GM21423 (cell line): ENCODE measurements at regions not wholly inside any gene's neighbourhood (a gene's known extent, or its start where the extent isn't known, plus 50 kb on each side); places are given as distances from the start of the nearest gene placed in this dataset.

ENCODE experiments used
- ATAC-seq: cut with Tn5 transposase; IDR thresholded peaks from one replicate; pipeline ENCODE4 v1.9.1; 2021; ENCODE audit warnings: mild to moderate bottlenecking, moderate library complexity; ENCODE audit not compliant: unreplicated experiment

- ATAC-seq = no peak
Observed at GRCh38 chr3:148002705-148003205, 593.6 kb downstream of the ZIC1 start.

- ATAC-seq = no peak
Observed at GRCh38 chr3:148004331-148004730, 595.2 kb downstream of the ZIC1 start.

GRCh38 chr3:148005456-148005855, 596.3 kb downstream of the ZIC1 start:
- ATAC-seq = no peak

- no peak for ATAC-seq
Observed at GRCh38 chr3:148006508-148006907, 597.3 kb downstream of the ZIC1 start.

GRCh38 chr3:148008591-148008990, 599.4 kb downstream of the ZIC1 start:
- ATAC-seq = no peak

GRCh38 chr3:148020861-148021260, 611.7 kb downstream of the ZIC1 start:
- no peak for ATAC-seq

GRCh38 chr3:148021381-148021780, 612.2 kb downstream of the ZIC1 start:
- no peak for ATAC-seq

- ATAC-seq = no peak
Observed at GRCh38 chr3:148023994-148024393, 614.8 kb downstream of the ZIC1 start.

GRCh38 chr3:148026009-148026588, 616.9 kb downstream of the ZIC1 start:
- ATAC-seq = no peak

- ATAC-seq = no peak
Observed at GRCh38 chr3:148030975-148031374, 621.8 kb downstream of the ZIC1 start.

GRCh38 chr3:148034353-148034752, 625.2 kb downstream of the ZIC1 start:
- no peak for ATAC-seq

GRCh38 chr3:148036331-148036876, 627.2 kb downstream of the ZIC1 start:
- no peak for ATAC-seq

- no peak for ATAC-seq
Observed at GRCh38 chr3:148042663-148043445, 633.7 kb downstream of the ZIC1 start.

- no peak for ATAC-seq
Observed at GRCh38 chr3:148044151-148044550, 635.0 kb downstream of the ZIC1 start.

GRCh38 chr3:148054999-148055398, 642.7 kb upstream of the AGTR1 start:
- ATAC-seq = no peak

- no peak for ATAC-seq
Observed at GRCh38 chr3:148062590-148062989, 635.1 kb upstream of the AGTR1 start.

- ATAC-seq = no peak
Observed at GRCh38 chr3:148066802-148067201, 630.9 kb upstream of the AGTR1 start.

GRCh38 chr3:148068466-148068865, 629.2 kb upstream of the AGTR1 start:
- ATAC-seq = no peak

GRCh38 chr3:148070041-148070440, 627.7 kb upstream of the AGTR1 start:
- ATAC-seq = no peak

- no peak for ATAC-seq
Observed at GRCh38 chr3:148073721-148074456, 623.8 kb upstream of the AGTR1 start.

GRCh38 chr3:148074946-148075345, 622.8 kb upstream of the AGTR1 start:
- ATAC-seq = no peak
